Anterior cingulate cortex (tissue), 58 donors: ENCODE measurements at regions not wholly inside any gene's neighbourhood (a gene's known extent, or its start where the extent isn't known, plus 50 kb on each side); places are given as distances from the start of the nearest gene placed in this dataset.

Source experiments
- DNase-seq, 58 donors: peaks; one replicate each; lab custom pipeline; 2025; lab: John Stamatoyannopoulos, UW

GRCh38 chr21:35424122-35424521 is 375.0 kb upstream of the RUNX1 start:
- DNase-seq = no peak

GRCh38 chr21:35423709-35424108 is 374.6 kb upstream of the RUNX1 start:
- no peak for DNase-seq

- no peak for DNase-seq
Observed at GRCh38 chr21:35422011-35422410, 372.9 kb upstream of the RUNX1 start.

GRCh38 chr21:35421221-35421620 is 372.1 kb upstream of the RUNX1 start:
- DNase-seq = no peak

- no peak for DNase-seq
Observed at GRCh38 chr21:35420656-35421055, 371.6 kb upstream of the RUNX1 start.

- DNase-seq = no peak
Observed at GRCh38 chr21:35417762-35418161, 368.7 kb upstream of the RUNX1 start.

GRCh38 chr21:35416866-35417489 is 367.9 kb upstream of the RUNX1 start:
- DNase-seq = no peak

GRCh38 chr21:35414507-35415139 is 365.5 kb upstream of the RUNX1 start:
- no peak for DNase-seq

- DNase-seq = no peak
Observed at GRCh38 chr21:35414056-35414455, 365.0 kb upstream of the RUNX1 start.

GRCh38 chr21:35412231-35412630 is 363.1 kb upstream of the RUNX1 start:
- no peak for DNase-seq

GRCh38 chr21:35411434-35411833 is 362.3 kb upstream of the RUNX1 start:
- DNase-seq = no peak

- no peak for DNase-seq
Observed at GRCh38 chr21:35410656-35411055, 361.6 kb upstream of the RUNX1 start.

- no peak for DNase-seq
Observed at GRCh38 chr21:35410123-35410522, 361.0 kb upstream of the RUNX1 start.

- no peak for DNase-seq
Observed at GRCh38 chr21:35408401-35408800, 359.3 kb upstream of the RUNX1 start.

- no peak for DNase-seq
Observed at GRCh38 chr21:35406635-35407034, 357.5 kb upstream of the RUNX1 start.

GRCh38 chr21:35405981-35406380 is 356.9 kb upstream of the RUNX1 start:
- DNase-seq = no peak

GRCh38 chr21:35404247-35404646 is 355.1 kb upstream of the RUNX1 start:
- no peak for DNase-seq

GRCh38 chr21:35402061-35402460 is 353.0 kb upstream of the RUNX1 start:
- DNase-seq = no peak

- DNase-seq = no peak
Observed at GRCh38 chr21:35401476-35401875, 352.4 kb upstream of the RUNX1 start.

- DNase-seq = peak in 5 of 58 donors; percentile 0 to 11 (median 3)
Observed at GRCh38 chr21:35400233-35400939, 351.3 kb upstream of the RUNX1 start.

- no peak for DNase-seq
Observed at GRCh38 chr21:35399706-35400105, 350.6 kb upstream of the RUNX1 start.

- no peak for DNase-seq
Observed at GRCh38 chr21:35399002-35399530, 350.0 kb upstream of the RUNX1 start.
